Activated CD8-positive, alpha-beta T cell treated with anti-CD3 and anti-CD28 coated beads, Interleukin-2, amount 10 ng/mL, durations not matched to agents 7 days and 5 days (primary cell): ENCODE measurements at regions not wholly inside any gene's neighbourhood (a gene's known extent, or its start where the extent isn't known, plus 50 kb on each side); places are given as distances from the start of the nearest gene placed in this dataset.
"Not testable (repeated sequence)": the region's sequence is repeated elsewhere in the genome, so short reads cannot be mapped to it uniquely, and the experiment has no call there.

Experiments
- ATAC-seq: fragments of 150-1000 bp; cut with Tn5 transposase; one replicate; pipeline ENCODE4 v1.10.0; 2021; ENCODE audit warnings: moderate library complexity
- CTCF ChIA-PET: fragments of 350-600 bp; sonication (Branson Sonifier 250); formaldehyde crosslinking; loops from one replicate; lab custom pipeline; 2021; ENCODE audit warnings: antibody characterized with exemption; lab: Charles Lee
- POLR2A ChIA-PET: fragments of 350-600 bp; sonication (Branson Sonifier 250); formaldehyde crosslinking; loops from one replicate; lab custom pipeline; 2021; ENCODE audit warnings: antibody characterized with exemption; lab: Charles Lee
- DNase-seq: peaks from one replicate; pipeline ENCODE4 v3.0.0-alpha.2; 2020
- H3K27ac Mint-ChIP-seq: one replicate; pipeline ENCODE4 v1.8.0; 2021; ENCODE audit warnings: mild to moderate bottlenecking, mixed read lengths
- H3K27me3 Mint-ChIP-seq: one replicate; pipeline ENCODE4 v1.8.0; 2021; ENCODE audit warnings: low read depth, mixed read lengths
- H3K36me3 Mint-ChIP-seq: one replicate; pipeline ENCODE4 v1.8.0; 2021; ENCODE audit warnings: low read depth, mixed read lengths
- H3K4me1 Mint-ChIP-seq: one replicate; pipeline ENCODE4 v1.8.0; 2021; ENCODE audit warnings: low read depth, mixed read lengths
- H3K4me3 Mint-ChIP-seq: one replicate; pipeline ENCODE4 v1.8.0; 2021; ENCODE audit warnings: mild to moderate bottlenecking, mixed read lengths
- H3K9me3 Mint-ChIP-seq: one replicate; pipeline ENCODE4 v1.8.0; 2022; ENCODE audit warnings: mixed read lengths; ENCODE audit not compliant: insufficient read depth

DNA sequence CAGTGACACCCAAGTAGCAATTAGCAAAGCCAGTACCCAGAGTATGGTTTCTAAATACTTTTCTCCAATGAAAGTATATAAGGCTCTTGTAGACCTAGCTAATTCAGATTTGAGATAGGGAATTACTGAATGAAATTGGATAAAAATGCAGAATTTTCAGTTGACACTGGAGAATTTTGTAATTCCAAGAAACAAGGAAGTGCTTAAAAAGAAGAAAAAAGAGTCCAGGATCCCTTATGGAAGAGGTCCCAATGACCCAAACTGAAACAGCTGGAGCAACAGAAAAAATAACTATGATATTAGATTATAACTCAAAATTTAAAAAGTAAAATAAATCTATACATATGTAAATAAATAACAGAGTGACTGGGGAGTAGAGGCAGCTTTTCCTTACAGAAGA lies 335.2 kb downstream of the C3orf38 start:
- DNase-seq (no peak), ATAC-seq (no peak)
- no peaks in the 10 kb centered on the region for H3K4me1 Mint-ChIP-seq
- H3K27ac Mint-ChIP-seq: no peak overlapping the region
- no peaks in the 10 kb centered on the region for H3K36me3 Mint-ChIP-seq
- POLR2A ChIA-PET: no interaction called here
- no peaks in the 10 kb centered on the region for H3K27me3 Mint-ChIP-seq
- CTCF ChIA-PET: no interaction called here
- no peak overlapping the region for H3K4me3 Mint-ChIP-seq
- peaks cover 4% of the 10 kb centered on the region for H3K9me3 Mint-ChIP-seq

DNA sequence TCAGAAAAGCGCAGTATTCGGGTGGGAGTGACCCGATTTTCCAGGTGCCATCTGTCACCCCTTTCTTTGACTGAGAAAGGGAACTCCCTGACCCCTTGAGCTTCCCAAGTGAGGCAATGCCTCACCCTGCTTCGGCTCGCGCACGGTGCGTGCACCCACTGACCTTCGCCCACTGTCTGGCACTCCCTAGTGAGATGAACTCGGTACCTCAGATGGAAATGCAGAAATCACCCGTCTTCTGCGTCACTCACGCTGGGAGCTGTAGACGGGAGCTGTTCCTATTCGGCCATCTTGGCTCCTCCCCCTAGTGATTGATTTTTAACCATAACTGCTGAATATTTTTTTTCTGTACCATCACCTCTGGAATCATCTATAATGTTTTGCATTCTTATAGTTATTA lies 359.1 kb downstream of the C3orf38 start:
- H3K27me3 Mint-ChIP-seq, H3K4me1 Mint-ChIP-seq, H3K36me3 Mint-ChIP-seq, H3K27ac Mint-ChIP-seq, H3K4me3 Mint-ChIP-seq, CTCF ChIA-PET, POLR2A ChIA-PET, ATAC-seq, DNase-seq: not testable (repeated sequence)
- peaks cover 25% of the 10 kb centered on the region for H3K9me3 Mint-ChIP-seq

DNA sequence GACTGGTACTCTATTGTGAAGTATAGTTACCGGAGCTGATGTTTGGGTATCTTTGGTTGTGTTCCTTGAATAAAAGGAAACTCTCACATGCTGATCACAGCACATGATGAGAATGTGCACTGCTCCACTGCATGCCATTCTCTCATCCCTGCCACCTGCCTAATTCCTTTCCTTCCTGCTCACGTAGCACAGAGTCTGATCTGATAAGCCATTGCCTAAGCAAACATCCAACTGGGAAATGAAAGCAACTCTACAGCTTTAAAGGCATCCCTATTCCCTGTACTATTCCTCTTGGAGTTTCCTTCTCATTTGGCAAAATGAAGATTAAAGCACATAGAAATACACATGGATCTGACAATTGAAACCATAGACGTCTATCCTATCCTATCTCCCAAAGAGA lies 359.8 kb downstream of the C3orf38 start:
- ATAC-seq (no peak), DNase-seq (no peak)
- Mint-ChIP-seq H3K27me3 (no peaks in the 10 kb centered on the region), H3K36me3 (no peaks in the 10 kb centered on the region), H3K9me3 (peaks cover 25% of the 10 kb centered on the region), H3K4me1 (no peaks in the 10 kb centered on the region), H3K4me3 (no peak overlapping the region), H3K27ac (no peak overlapping the region)
- CTCF ChIA-PET: no interaction called here
- POLR2A ChIA-PET: no interaction called here

DNA sequence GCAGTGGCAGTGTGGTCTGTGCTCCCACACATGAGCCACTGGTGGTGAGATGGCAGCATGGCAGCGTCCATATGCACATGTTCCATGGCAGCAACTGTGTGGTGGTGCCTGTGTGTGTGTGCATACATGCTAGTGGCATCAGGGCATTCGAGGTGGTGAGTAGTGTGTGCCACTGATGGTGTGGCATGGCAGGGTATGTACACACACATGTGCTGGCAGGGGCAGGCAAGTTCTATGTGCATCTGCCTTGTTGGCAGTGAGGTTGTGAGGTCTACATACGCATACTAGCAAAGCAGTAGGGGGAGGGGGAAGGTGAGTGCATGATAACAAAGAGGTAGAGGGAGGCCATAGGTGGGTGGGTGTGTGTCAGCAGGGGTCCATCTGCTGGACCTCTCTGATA lies 378.7 kb downstream of the C3orf38 start:
- no peak for DNase-seq
- no peaks in the 10 kb centered on the region for H3K36me3 Mint-ChIP-seq
- H3K4me1 Mint-ChIP-seq: no peaks in the 10 kb centered on the region
- POLR2A ChIA-PET: no interaction called here
- CTCF ChIA-PET: no interaction called here
- no peak overlapping the region for H3K4me3 Mint-ChIP-seq
- no peak overlapping the region for H3K27ac Mint-ChIP-seq
- no peak for ATAC-seq
- no peaks in the 10 kb centered on the region for H3K9me3 Mint-ChIP-seq
- H3K27me3 Mint-ChIP-seq: no peaks in the 10 kb centered on the region

DNA sequence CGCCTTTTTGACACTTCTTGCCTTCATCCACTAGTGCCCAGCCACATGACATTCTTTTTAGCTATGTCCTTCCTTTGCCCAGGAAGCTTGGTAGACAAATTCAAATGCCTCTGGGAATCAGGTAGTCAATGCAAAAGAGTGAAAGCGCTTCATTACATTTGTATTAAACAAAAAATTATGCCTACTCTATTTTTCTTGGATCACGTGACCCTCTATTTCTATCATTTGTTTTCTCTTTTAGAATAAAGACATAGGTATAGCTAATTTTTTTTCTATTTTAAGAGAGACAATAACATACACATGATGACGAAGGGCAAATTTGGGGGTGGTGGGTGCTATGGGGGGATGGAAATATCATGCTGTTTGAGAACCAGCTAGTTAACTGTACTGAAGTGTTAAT lies 384.8 kb downstream of the C3orf38 start:
- Mint-ChIP-seq H3K36me3 (no peaks in the 10 kb centered on the region), H3K27ac (no peak overlapping the region), H3K9me3 (peaks cover 4% of the 10 kb centered on the region), H3K27me3 (no peaks in the 10 kb centered on the region), H3K4me3 (no peak overlapping the region), H3K4me1 (no peaks in the 10 kb centered on the region)
- no peak for ATAC-seq
- POLR2A ChIA-PET: no interaction called here
- CTCF ChIA-PET: no interaction called here
- no peak for DNase-seq

DNA sequence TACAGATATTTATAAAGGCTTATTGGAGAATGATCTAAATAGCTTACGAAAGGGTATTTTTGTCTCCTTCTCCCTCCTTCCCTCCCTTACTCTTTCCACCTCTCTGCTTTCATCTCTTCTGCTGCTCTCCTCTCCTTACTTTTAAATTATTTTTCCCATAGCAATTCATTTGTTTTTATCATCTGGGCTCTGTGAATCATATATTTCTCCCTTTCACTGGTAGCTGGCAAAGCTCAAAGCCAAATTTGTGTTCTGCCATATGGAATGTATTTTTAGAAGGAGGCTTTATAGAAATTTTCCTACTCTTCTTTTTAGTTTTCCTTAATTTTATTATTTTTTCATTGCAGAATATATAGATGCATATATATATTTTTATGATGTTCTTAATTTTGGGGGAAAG lies 385.8 kb downstream of the C3orf38 start:
- H3K36me3 Mint-ChIP-seq: no peaks in the 10 kb centered on the region
- H3K4me3 Mint-ChIP-seq: no peak overlapping the region
- no peak for ATAC-seq
- no peaks in the 10 kb centered on the region for H3K4me1 Mint-ChIP-seq
- H3K9me3 Mint-ChIP-seq: peaks cover 4% of the 10 kb centered on the region
- H3K27ac Mint-ChIP-seq: no peak overlapping the region
- CTCF ChIA-PET: no interaction called here
- POLR2A ChIA-PET: no interaction called here
- DNase-seq: no peak
- no peaks in the 10 kb centered on the region for H3K27me3 Mint-ChIP-seq

DNA sequence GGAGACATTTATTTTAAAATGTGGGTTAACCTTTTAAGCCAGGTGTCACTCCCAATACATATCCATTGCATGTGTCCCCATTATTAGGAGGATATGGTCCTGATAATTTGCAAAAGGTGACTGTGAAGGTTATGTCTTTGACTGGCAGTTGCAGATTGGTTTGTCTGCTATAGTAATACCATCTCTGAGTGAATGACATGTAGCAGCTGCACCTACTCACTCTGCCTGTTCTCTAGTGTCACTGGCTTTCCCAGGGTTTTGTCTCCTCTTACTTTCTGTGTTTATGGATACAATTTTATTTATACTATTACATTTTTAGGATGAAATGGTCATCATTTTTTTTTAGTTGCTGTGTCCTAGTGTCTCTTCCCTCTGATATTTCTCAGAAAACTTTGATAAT lies 393.2 kb downstream of the C3orf38 start:
- CTCF ChIA-PET: no interaction called here
- no peaks in the 10 kb centered on the region for H3K27me3 Mint-ChIP-seq
- ATAC-seq (no peak), DNase-seq (no peak)
- no peaks in the 10 kb centered on the region for H3K36me3 Mint-ChIP-seq
- POLR2A ChIA-PET: no interaction called here
- no peaks in the 10 kb centered on the region for H3K4me1 Mint-ChIP-seq
- H3K4me3 Mint-ChIP-seq: no peak overlapping the region
- H3K9me3 Mint-ChIP-seq: peaks cover 4% of the 10 kb centered on the region
- no peak overlapping the region for H3K27ac Mint-ChIP-seq

DNA sequence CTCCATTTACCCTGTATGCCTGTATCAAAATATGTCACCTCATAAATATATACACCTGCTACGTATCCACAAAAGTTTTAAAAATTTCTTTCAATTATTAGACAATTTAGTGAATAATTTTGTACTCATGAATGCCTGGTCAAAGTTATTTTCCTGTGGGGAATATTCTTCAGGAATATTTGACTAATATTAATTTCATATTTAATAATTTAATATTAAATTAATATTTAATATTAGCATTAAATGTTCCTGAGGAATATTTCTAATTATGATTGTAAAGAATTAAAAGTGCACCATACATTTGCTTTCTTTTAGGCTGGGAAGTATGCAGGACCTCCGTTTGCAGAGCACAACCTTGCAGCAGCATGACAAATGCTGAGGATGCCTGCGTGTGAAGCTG lies 422.7 kb downstream of the C3orf38 start:
- DNase-seq: no peak
- Mint-ChIP-seq H3K27ac (no peak overlapping the region), H3K4me1 (no peaks in the 10 kb centered on the region), H3K9me3 (peaks cover 21% of the 10 kb centered on the region), H3K4me3 (no peak overlapping the region), H3K36me3 (no peaks in the 10 kb centered on the region), H3K27me3 (no peaks in the 10 kb centered on the region)
- ChIA-PET POLR2A (no interaction called here), CTCF (no interaction called here)
- ATAC-seq: no peak

DNA sequence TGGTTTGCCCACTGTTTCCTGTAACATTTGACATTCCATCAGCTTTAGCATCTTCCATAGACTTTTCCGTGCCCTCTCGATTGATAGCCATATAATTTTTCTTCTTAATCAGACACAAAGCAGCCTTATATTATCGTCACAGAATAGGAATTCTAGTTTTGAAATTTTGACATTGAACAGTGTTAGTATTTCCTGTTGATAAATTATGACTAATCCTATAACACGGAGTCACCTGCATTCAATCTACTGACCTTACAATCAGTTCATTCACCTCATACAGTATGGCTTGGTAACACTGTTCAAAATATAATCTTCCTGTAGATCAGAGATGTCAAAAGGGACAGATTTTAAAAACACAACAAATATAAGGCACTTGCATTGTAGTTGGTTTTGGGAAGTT lies 423.7 kb downstream of the C3orf38 start:
- POLR2A ChIA-PET: no interaction called here
- H3K27me3 Mint-ChIP-seq: no peaks in the 10 kb centered on the region

DNA sequence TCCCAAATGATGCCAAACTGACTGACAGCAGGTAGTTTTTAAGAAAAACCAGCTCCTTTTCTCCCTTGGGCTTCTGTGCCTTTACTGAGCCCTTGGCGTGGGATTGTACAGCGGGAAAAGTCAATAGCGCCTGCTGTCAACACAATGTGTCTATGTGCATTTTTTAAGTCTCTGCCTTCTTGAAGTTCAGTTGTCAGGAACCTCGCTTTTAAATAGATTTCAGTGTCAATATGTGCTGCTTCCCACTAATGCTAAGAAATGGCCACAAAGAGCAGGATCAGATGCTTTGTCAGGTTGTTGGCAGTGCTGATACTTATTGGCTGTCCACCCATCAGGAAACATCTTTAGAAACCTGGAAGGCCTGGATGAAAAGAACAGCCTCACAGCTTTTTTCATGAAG lies 424.4 kb downstream of the C3orf38 start:
- H3K27me3 Mint-ChIP-seq: no peaks in the 10 kb centered on the region
- ChIA-PET CTCF (no interaction called here), POLR2A (no interaction called here)
- no peak overlapping the region for H3K4me3 Mint-ChIP-seq
- no peaks in the 10 kb centered on the region for H3K36me3 Mint-ChIP-seq
- ATAC-seq (no peak), DNase-seq (no peak)
- no peak overlapping the region for H3K27ac Mint-ChIP-seq
- H3K4me1 Mint-ChIP-seq: no peaks in the 10 kb centered on the region
- peaks cover 19% of the 10 kb centered on the region for H3K9me3 Mint-ChIP-seq

More for the DNA sequence above, 423.7 kb downstream of the C3orf38 start:
- DNase-seq (no peak), ATAC-seq (no peak)
- Mint-ChIP-seq H3K36me3 (no peaks in the 10 kb centered on the region), H3K27ac (no peak overlapping the region), H3K4me3 (no peak overlapping the region), H3K4me1 (no peaks in the 10 kb centered on the region), H3K9me3 (peaks cover 21% of the 10 kb centered on the region)
- CTCF ChIA-PET: no interaction called here

DNA sequence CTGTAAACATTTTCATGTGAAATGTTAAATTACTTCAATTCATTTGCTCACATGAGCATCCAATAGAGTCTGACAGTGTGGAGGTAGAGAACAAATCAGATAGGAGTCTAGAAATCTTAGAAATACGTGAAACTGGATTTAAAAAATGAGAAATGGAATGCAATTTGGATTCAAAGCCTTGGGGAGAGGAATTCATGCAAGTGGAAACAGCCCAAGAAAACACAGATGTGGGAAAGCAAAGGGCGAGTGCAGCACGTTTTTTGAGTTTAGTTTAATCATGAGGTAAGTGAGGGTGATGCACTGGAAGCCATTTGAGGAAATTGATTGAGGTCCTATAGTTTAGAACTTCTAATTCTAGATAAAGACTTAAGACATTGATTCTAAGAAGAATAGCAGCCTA lies 434.7 kb downstream of the C3orf38 start:
- ATAC-seq (no peak), DNase-seq (no peak)
- Mint-ChIP-seq H3K4me1 (no peaks in the 10 kb centered on the region), H3K4me3 (no peak overlapping the region), H3K36me3 (no peaks in the 10 kb centered on the region), H3K27ac (no peak overlapping the region), H3K9me3 (no peaks in the 10 kb centered on the region), H3K27me3 (no peaks in the 10 kb centered on the region)
- ChIA-PET POLR2A (no interaction called here), CTCF (no interaction called here)

DNA sequence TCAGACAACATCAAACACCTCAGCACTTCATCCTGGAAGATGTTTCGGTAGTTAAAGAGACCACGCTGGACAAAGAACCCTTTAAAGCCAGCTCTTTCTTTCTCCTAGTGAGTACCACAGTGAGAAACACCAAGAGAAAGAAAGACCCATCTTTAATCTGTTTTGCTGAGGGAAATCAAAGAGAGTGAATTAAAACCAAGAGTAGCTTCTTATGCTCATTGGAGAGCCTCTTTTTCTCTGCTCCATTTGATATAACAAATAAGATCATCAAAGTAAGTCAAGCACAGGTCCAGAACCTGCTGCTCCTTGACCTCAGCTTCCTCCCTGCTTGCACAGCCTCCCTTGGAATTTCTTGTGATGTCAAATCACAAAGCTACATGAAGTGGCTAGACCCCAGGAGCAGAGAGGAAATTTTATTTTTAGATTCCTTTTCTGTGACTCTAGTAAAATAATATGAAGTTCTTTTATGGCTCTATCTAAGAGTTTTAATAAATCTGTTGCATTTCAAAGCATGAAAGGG lies 436.4 kb downstream of the C3orf38 start:
- ChIA-PET POLR2A (no interaction called here), CTCF (no interaction called here)
- H3K4me1 Mint-ChIP-seq: no peaks in the 10 kb centered on the region
- H3K36me3 Mint-ChIP-seq: no peaks in the 10 kb centered on the region
- ATAC-seq: no peak
- H3K4me3 Mint-ChIP-seq: no peak overlapping the region
- no peak for DNase-seq
- no peaks in the 10 kb centered on the region for H3K27me3 Mint-ChIP-seq
- H3K9me3 Mint-ChIP-seq: no peaks in the 10 kb centered on the region
- no peak overlapping the region for H3K27ac Mint-ChIP-seq

DNA sequence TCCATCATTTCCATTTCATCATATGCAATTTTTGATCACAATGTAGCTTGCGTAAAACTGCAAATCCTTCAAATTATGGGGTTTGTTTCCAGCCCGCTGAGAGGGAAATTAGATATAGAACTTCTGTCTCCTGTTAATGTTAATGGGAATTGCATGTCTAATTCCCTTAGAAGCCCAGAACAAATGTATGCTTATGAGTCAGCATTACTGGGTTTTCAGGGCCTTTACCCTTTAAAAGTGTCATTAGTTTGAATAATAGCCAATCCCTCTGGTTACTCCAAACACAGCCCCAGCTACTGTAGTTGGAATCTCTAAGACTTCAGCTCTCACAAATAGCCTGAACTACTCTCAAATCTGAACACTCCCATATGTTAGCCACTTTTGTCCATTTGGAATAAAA lies 439.4 kb downstream of the C3orf38 start:
- POLR2A ChIA-PET: no interaction called here
- Mint-ChIP-seq H3K9me3 (no peaks in the 10 kb centered on the region), H3K4me1 (no peaks in the 10 kb centered on the region), H3K27me3 (no peaks in the 10 kb centered on the region), H3K36me3 (no peaks in the 10 kb centered on the region), H3K27ac (no peak overlapping the region), H3K4me3 (no peak overlapping the region)
- CTCF ChIA-PET: no interaction called here
- ATAC-seq: no peak
- DNase-seq: no peak
